Spinal cord (tissue), 9 donors: ENCODE measurements at regions not wholly inside any gene's neighbourhood (a gene's known extent, or its start where the extent isn't known, plus 50 kb on each side); places are given as distances from the start of the nearest gene placed in this dataset.
"Not testable (repeated sequence)": the region's sequence is repeated elsewhere in the genome, so short reads cannot be mapped to it uniquely, and the experiment has no call there.

Experiments used
- DNase-seq, 6 donors: peaks; one replicate each; pipeline versions ENCODE4 v3.0.0 to v3.0.0-alpha.2; 2013 to 2015; ENCODE audit warnings: low spot score in 6 of 6, low read depth in 4 of 6
- H3K27ac ChIP-seq: one replicate; pipeline ENCODE4 v1.5.1; 2013; ENCODE audit warnings: low read depth, low read length, control low read depth
- H3K27me3 ChIP-seq: one replicate; pipeline ENCODE4 v1.6.1; 2013; ENCODE audit warnings: low read length; ENCODE audit not compliant: control insufficient read depth, insufficient read depth
- H3K36me3 ChIP-seq: one replicate; pipeline ENCODE4 v1.6.1; 2013; ENCODE audit warnings: low read length; ENCODE audit not compliant: control insufficient read depth, insufficient read depth
- H3K4me1 ChIP-seq: one replicate; pipeline ENCODE4 v1.6.1; 2013; ENCODE audit warnings: low read length; ENCODE audit not compliant: control insufficient read depth, insufficient read depth
- H3K4me3 ChIP-seq: one replicate; pipeline ENCODE4 v1.5.1; 2013; ENCODE audit warnings: low read depth, low read length, control low read depth
- H3K9me3 ChIP-seq: one replicate; pipeline ENCODE4 v1.6.1; 2013; ENCODE audit warnings: low read length; ENCODE audit not compliant: control insufficient read depth, insufficient read depth
- WGBS: methylation state at CpG from one replicate; pipeline ENCODE4 v1.1.5; 2013; ENCODE audit warnings: missing lambda C conversion rate; ENCODE audit not compliant: insufficient coverage; 5-methylcytosine and 5-hydroxymethylcytosine counted together
- donor health status: healthy.

DNA sequence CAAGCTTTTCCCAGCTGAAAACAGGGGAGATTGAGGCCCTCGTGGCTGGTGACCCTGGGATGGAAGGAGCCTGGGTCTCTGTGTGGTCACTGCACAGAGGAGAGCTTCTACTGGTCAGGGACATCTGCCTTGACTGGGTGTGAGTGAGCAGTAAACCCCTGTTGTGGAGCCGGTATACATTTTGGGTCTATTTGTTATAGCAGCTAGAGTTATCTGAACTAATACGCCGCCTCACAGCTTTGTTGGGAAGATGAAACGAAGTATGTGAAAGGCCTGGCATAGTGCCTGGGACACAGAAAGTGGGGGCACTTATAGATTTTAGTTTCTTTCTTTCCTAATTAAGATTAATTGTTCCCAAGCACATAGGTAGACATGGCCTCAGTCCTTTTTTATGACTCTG lies 72.2 kb upstream of the HPCAL1 start:
- DNase-seq, result no peak
- WGBS, result 91% methylated on average over 2 of the region's 5 CpGs
- no peak overlapping the region for H3K27ac ChIP-seq
- H3K27me3 ChIP-seq, result no peaks in the 10 kb centered on the region
- H3K4me1 ChIP-seq, result peaks cover 26% of the 10 kb centered on the region
- H3K9me3 ChIP-seq, result no peaks in the 10 kb centered on the region
- no peaks in the 10 kb centered on the region for H3K36me3 ChIP-seq
- no peak overlapping the region for H3K4me3 ChIP-seq

GRCh38 chr2:10230921-10231320 lies 71.8 kb upstream of the HPCAL1 start:
- not testable (repeated sequence) for H3K27ac ChIP-seq, DNase-seq, H3K9me3 ChIP-seq, H3K27me3 ChIP-seq, H3K4me3 ChIP-seq, H3K36me3 ChIP-seq
- 97% methylated on average over 8 of the region's 11 CpGs for WGBS
- H3K4me1 ChIP-seq, result peaks cover 22% of the 10 kb centered on the region

- Histone ChIP-seq H3K9me3 (no peaks in the 10 kb centered on the region), H3K4me1 (peaks cover 28% of the 10 kb centered on the region), H3K27me3 (no peaks in the 10 kb centered on the region), H3K4me3 (no peak overlapping the region), H3K36me3 (no peaks in the 10 kb centered on the region), H3K27ac (no peak overlapping the region)
- DNase-seq, result no peak
- WGBS, result 74% methylated on average over 9 of the region's 14 CpGs
Observed at GRCh38 chr2:10231551-10232085, 71.1 kb upstream of the HPCAL1 start.

GRCh38 chr2:10232096-10232815 lies 70.4 kb upstream of the HPCAL1 start:
- no peak overlapping the region for H3K27ac ChIP-seq
- 92% methylated on average over 22 of the region's 23 CpGs for WGBS
- no peak overlapping the region for H3K4me3 ChIP-seq
- H3K36me3 ChIP-seq, result no peaks in the 10 kb centered on the region
- no peak for DNase-seq
- H3K27me3 ChIP-seq, result no peaks in the 10 kb centered on the region
- H3K9me3 ChIP-seq, result no peaks in the 10 kb centered on the region
- peaks cover 34% of the 10 kb centered on the region for H3K4me1 ChIP-seq

DNA sequence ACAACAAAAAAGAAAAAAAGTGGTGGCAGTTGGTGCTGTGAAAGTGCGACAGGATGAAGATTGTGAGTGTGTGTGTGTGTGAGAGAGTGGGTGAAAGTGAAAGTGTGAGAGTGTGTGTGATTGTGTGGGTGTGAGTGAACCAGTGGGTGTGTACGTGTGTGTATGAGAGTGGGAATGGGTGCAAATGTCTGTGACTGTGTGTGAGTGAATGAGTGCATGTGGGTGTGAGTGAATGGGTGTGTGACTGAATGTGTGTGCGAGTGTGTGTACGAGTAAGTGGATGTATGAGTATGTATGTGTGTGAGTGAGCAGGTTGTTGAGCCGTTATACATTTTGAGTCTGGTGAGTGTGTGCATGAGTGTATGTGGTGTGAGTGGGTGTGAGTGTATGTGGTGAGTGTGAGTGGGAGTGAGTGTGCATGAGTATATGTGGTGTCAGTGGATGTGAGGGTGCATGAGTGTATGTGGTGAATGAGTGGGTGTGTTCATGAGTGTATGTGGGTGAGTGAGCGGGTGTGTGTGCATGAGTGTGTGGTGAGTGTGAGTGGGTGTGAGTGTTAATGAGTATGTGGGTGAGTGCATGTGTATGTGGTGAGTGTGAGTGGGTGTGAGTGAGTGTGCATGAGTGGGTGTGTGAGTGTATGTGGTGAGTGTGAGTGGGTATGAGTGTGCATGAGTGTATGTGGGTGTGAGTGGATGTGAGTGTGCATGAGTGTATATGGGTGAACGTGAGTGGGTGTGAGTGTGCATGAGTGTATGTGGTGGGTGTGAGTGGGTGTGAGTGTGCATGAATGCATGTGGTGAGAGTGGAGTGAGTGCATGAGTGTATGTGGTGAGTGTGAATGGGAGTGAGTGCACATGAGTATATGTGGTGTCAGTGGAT lies 69.3 kb upstream of the HPCAL1 start:
- H3K4me3 ChIP-seq, result no peak overlapping the region
- DNase-seq, result no peak
- 94% methylated on average over 7 of the region's 7 CpGs for WGBS

GRCh38 chr2:10234013-10234306 lies 68.7 kb upstream of the HPCAL1 start:
- Histone ChIP-seq H3K9me3 (no peaks in the 10 kb centered on the region), H3K4me3 (no peak overlapping the region), H3K4me1 (peaks cover 40% of the 10 kb centered on the region), H3K36me3 (no peaks in the 10 kb centered on the region), H3K27ac (no peak overlapping the region), H3K27me3 (peaks cover under 1% of the 10 kb centered on the region)
- WGBS, result no CpG with 5 or more reads among the region's 4 CpGs
- DNase-seq, result no peak

More for the DNA sequence above, 69.3 kb upstream of the HPCAL1 start:
- H3K27ac ChIP-seq, result no peak overlapping the region
- no peaks in the 10 kb centered on the region for H3K36me3 ChIP-seq
- no peaks in the 10 kb centered on the region for H3K27me3 ChIP-seq
- no peaks in the 10 kb centered on the region for H3K9me3 ChIP-seq
- peaks cover 38% of the 10 kb centered on the region for H3K4me1 ChIP-seq

DNA sequence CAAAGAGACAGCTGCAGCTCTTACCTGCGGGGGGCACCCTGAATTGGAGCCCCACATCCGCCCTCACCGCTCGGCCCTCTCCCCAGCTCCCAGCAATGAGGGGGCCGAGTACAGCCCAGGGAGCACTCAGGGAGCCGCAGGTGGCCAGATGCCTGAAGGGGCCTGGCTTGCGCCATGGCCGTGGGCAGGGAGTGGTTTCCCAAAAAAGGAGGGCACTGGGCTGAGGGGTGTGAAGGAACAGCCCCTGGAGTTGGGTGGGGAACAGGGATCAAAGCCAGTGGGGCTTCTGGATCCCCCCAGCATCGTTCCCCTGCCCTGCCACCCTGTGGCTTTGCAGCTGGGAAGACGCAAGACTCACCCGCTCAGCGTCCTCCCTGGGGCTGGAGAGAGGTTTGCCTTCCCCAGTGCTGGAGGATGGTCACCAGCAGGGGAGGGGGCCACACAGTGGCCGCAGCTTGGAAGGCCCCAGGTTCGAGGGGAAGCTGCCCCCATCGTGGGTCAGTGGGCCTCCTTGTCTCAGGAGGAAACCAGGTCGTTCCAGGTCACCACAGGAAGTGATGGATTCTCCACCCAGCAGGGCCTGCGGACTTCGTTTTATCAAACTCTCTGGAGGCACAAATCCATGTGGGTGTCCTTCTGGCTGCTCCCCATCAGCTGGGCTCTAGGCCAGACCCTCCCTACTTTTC lies 68.2 kb upstream of the HPCAL1 start:
- no peak overlapping the region for H3K4me3 ChIP-seq
- no peak for DNase-seq
- 66% methylated on average over 17 of the region's 18 CpGs for WGBS
- no peaks in the 10 kb centered on the region for H3K36me3 ChIP-seq
- peaks cover 3% of the 10 kb centered on the region for H3K27me3 ChIP-seq
- peaks cover 44% of the 10 kb centered on the region for H3K4me1 ChIP-seq
- no peak overlapping the region for H3K27ac ChIP-seq
- H3K9me3 ChIP-seq, result no peaks in the 10 kb centered on the region

DNA sequence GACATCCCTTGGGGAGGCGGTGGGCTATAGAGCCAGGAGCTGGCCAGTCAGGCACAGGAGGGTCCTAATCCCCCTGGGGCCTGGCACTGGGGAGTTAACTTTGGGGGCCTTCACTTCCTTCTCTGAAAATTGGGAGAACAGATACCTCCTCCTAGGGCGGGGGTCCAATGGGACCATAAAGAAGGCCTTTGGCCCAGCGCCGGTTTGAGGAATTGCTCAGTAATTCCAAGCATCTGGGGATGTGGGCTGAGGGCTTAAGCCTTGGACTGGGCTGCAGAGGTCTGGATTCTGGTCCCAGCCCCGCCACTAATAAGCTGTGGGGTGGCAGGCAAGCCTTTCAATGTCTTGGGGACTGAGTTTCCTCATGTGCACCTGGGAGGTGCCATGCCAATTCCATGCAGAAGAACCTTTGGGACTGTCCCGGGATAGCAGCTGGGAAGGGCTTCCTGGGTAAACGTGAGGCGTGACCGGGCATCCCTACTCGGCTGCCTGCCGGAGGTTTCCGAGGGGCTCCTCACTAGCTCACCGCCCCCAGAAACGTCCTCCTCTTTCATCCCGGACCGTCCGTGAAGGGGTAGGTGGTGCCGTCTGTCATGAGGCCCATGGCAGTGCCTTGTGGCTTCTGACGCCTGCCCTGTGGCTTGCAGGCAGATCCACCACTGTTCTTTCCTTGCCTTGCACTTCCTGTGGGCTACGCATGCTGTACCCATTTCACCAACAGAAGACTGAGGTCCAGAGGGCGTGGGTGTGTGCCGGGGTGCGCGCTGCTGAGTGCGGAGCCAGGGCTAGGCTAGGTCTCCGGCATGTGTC lies 67.4 kb upstream of the HPCAL1 start:
- 81% methylated on average over 26 of the region's 26 CpGs for WGBS
- Histone ChIP-seq H3K27me3 (peaks cover 3% of the 10 kb centered on the region), H3K27ac (no peak overlapping the region), H3K9me3 (no peaks in the 10 kb centered on the region), H3K4me3 (no peak overlapping the region), H3K4me1 (peaks cover 46% of the 10 kb centered on the region), H3K36me3 (peaks cover 3% of the 10 kb centered on the region)
- no peak for DNase-seq

DNA sequence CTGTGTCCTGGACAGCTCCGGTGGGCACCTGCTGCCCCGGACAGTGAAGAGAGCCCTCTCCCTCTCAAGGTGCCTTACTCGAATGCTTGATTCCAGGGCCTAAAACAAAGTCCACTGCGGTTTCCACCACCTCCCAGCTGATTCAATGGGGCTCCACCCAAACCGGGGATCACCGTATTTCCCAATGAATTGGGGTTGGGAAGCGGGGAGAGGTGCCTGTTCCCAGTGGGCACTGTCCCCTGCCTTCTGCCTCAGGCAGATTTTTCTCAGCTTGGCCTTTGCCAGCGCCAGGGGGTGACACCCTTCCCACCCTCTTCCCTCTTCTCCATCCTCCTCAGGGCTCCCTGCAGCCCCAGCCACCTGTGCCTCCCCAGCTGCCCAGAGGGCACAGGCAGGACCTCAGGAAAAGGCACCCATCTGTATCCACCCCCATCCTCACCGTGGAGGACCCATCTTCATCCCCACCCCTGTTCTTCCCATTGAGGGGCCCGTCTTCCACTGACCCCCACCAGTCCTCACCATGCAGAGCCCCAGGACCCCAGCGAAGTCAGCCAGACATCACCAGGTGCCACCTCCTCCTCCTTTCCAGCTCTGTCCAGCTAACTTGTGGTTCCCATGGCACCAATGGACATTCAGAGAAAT lies 66.7 kb upstream of the HPCAL1 start:
- H3K4me1 ChIP-seq, result peaks cover 46% of the 10 kb centered on the region
- H3K36me3 ChIP-seq, result peaks cover 3% of the 10 kb centered on the region
- peaks cover 3% of the 10 kb centered on the region for H3K27me3 ChIP-seq
- H3K27ac ChIP-seq, result no peak overlapping the region
- no peak for DNase-seq
- H3K9me3 ChIP-seq, result no peaks in the 10 kb centered on the region
- H3K4me3 ChIP-seq, result no peak overlapping the region
- 86% methylated on average over 10 of the region's 11 CpGs for WGBS
